ENCODE measurements at regions not wholly inside any gene's neighbourhood (a gene's known extent, or its start where the extent isn't known, plus 50 kb on each side); places are given as distances from the start of the nearest gene placed in this dataset.

DNA sequence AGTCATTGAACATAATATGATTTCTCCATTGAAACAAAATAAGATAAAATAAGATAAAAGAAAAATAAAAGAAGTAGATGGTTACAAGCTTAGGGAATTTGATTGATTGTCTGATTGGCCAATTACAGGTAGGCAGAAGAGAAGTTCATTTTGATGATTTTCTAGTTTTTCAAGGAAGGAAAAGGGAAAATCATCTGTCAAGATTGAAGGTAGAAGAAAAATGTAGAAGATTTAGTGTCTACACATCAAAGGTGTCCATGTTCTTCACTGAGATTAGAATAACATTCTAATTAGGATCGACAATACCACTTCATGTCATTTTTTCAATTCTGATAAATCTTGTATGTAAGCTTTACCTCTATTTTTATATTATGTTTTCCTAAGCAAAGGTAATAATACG, 489.1 kb downstream of the PCDH18 start:
- DNase-seq, result no peak

- no peak for DNase-seq
These were observed 492.9 kb downstream of the PCDH18 start for GRCh38 chr4:137039370-137039769.

GRCh38 chr4:137032222-137032621, 500.1 kb downstream of the PCDH18 start:
- DNase-seq, result peak; percentile 95

GRCh38 chr4:137029026-137029425, 503.3 kb downstream of the PCDH18 start:
- DNase-seq, result no peak

DNA sequence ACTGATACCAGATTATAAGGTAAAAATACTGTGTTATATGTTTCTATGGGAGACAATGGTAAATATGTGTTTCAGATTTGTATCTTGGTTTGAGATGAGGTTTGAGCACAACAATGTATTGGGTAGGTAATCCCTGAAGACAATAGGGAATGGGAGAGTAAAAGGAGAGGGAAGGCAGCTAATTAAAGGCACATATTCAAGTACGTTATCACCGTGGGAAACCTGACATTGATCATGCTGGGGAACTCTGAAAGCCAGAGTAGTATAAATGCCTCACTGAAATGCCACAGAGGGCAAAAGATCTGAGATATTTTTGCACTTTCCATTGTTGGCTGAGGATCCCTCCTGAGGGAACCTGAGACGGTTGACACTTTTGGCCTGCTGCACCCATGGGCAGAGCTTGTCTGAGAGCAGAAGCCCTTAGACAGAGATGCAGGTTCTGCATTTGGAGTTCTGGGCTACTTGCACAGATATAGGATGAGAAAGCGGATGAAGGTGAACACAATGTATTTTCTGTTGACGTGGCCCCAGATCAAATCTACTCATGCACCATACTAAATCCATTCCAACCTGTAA, 506.7 kb downstream of the PCDH18 start:
- no peak for DNase-seq

DNA sequence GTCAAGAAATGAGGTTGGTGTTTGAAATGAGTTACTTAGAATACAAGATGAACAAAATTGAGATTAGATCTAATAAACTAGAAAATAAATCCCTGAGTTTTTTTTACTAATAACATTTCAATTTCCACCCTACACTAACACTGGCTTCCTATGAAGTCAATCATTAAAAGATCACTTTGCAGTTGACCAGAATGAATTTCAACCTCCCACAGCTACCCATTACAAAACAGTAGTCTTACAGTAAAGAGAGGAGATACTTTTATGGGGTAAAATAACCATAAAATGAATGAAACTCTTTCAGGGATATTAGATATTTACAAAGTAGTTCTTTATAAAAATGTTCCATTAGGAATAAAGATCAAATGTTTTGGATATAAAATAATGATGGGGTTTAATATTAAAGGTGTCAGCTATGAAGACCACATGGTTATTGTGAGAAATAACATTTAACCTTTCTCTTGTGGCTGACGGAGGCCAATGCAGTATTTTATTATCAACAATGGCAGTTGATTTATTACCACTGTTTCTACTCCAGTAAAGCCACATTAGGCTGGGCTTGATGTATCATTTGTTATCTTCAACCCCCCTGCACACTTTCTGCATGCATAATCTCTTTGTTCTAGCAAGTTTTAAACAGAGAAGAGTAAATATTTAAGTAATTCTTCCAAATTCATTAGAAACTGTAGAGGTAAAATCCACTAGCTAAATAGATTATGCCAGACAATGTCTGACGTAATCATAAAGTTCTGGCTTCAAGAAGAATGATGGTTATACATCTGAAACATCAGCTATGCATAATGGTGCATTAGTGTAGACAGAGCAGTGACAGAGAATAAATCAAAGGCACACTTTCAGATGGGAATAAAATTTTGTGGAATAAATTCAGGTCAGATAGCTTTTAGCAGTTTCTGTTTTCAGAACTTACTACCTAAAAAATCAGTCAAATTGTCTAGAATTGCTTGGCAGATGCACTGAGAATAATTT, 516.6 kb downstream of the PCDH18 start:
- no peak for DNase-seq

- DNase-seq, result no peak
These were observed 531.9 kb downstream of the PCDH18 start for GRCh38 chr4:137000432-137000831.

DNA sequence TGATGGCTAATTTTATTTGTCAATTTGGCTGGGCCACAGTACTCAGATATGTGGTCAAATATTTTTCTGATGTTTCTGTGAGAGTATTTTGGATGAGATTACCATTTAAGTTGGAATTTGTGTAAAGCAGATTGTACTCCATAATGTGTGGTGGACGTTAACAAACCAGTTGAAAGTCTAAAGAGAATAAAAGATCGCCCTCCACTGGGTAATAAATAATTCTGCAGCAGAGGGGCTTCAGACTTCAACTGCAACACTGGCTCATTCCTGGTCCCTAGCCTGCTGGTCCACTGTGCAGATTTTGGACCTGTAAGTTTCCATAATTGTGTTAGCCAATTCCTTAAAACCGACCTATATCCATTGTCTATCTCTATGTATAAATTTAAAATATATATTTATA, 540.3 kb downstream of the PCDH18 start:
- no peak for DNase-seq

DNA sequence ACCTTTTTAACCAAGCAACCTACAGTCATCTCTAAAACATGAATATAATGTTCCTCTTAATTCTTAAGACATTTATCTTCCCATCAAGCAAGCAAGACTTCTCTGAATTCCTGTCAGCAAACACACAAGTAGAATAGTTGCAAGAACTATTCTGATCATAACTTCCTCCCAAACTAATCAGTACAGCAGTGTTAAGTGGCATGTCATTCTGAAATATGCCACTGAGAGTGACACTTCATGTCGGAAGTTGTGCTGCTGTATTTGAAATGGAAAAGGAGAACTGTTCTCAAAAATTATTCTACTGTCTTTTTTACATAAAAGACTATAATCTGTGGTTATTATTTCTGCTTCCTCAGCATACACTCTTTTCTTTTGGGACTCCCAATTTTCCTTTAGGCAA, 546.6 kb downstream of the PCDH18 start:
- DNase-seq, result no peak

GRCh38 chr4:136967069-136967468, 565.2 kb downstream of the PCDH18 start:
- no peak for DNase-seq

- no peak for DNase-seq
These were observed 566.8 kb downstream of the PCDH18 start for GRCh38 chr4:136965478-136965877.

GRCh38 chr4:136962868-136963267, 569.4 kb downstream of the PCDH18 start:
- DNase-seq, result no peak

DNA sequence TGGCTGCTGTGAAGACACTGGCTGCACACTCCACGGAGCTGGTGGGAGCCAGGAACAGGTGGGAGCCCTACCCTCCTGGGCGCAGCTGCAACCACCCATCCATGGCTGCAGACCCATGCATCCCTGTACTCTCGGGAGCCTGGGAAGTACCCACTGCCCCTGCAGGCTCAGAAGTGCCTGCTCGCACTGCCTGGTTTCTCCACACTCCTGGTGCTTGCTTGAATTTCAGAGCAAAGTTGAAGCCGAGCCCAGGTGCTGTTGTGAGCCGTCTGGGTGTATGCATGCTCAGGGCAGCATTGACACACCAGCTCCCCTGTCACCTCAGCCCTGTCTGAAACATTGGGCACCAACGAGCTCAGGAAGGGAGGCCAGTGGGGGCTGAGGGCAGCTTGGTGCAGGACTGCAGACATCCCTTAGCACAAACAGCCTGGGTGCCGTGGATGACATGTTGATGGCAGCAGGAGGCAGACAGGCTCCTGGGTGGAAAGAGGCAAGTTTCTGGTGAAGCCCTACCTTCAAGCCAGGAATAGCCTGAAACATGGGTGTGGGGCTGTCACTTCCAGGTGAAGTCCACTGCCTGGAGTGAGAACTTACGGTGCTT, 585.9 kb downstream of the PCDH18 start:
- no peak for DNase-seq

- DNase-seq, result no peak
These were observed 592.5 kb downstream of the PCDH18 start for GRCh38 chr4:136939781-136940180.

DNA sequence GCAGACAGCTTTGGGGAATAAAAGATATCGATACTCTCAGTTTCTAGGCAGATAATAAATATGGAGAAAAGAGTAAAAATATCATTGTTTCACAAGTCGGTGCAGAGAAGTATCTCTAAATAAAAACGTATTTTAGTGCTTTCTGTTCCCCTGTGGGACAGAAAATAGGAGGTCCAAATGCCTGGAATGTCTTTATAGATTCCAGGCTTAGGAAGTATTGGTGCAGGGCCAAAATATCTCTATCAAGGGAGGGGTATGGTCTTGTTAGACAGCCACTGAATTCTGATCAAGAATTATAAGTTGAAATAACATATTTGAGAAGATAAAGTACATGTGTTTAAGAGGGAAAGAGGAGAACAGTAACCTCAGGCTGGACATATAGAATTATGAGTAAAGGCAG, 596.4 kb downstream of the PCDH18 start:
- no peak for DNase-seq

- no peak for DNase-seq
These were observed 597.0 kb downstream of the PCDH18 start for GRCh38 chr4:136935305-136935704.

- no peak for DNase-seq
These were observed 597.7 kb downstream of the PCDH18 start for GRCh38 chr4:136934601-136935000.

DNA sequence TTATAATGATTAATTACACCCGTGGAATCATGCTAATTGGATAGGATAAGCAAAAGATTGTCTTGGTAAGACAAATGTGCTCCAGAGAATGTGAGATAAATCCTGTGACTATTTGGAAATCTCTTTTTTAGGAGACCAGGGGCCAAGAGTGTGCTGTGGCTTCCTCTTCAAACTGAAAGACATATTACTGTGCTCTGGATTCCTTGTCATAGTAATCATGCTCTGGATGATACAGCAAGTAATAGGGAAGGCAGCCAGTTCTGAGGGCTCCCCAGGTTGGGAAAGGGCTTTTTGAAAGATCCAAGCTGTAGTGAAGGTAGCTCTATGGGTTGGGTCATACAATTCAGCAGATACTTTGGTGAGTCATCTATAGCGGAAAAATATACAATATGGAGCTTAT, 600.5 kb downstream of the PCDH18 start:
- no peak for DNase-seq

- DNase-seq, result no peak
These were observed 603.3 kb downstream of the PCDH18 start for GRCh38 chr4:136928957-136929411.

DNA sequence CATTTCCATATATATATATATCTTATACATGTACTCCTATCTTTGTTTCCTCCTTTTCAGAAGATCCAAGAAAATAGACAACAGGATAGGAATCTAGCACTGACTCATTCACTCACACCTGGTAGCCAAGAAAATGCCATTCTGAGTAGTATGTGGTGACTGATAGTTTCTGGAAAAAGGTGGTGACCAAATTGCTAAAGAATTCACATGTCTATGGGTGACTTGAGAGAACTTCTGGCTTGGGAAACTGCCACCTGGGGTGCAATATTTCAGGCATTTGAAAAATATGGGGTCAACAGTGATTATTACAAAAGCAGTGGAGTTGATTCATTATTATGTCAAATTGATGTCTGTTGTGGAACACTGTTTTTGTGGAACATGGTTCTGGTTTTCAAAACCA, 605.1 kb downstream of the PCDH18 start:
- no peak for DNase-seq

DNA sequence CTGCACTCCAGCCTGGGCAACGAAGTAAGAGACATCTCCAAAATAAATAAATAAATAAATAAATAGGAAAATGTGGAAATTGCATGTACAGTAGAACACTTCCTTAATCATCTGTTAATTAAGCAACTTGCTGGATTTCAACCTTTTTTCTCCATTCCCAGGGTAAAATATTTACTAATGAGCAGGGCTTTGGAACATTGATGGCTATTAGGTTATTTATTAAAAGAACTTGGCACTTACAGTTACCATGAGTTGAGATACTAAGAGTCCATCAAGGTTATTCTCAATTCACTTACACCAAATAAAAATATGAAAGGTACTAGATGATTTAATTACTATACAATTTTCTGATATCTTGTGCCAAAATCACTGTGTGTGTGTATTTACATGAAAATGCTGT, 607.1 kb downstream of the PCDH18 start:
- no peak for DNase-seq

GRCh38 chr4:136922066-136922465, 610.2 kb downstream of the PCDH18 start:
- no peak for DNase-seq

GRCh38 chr4:136920092-136920881, 612.0 kb downstream of the PCDH18 start:
- DNase-seq, result no peak
